NCI-H2107 (cell line): ENCODE measurements at regions not wholly inside any gene's neighbourhood (a gene's known extent, or its start where the extent isn't known, plus 50 kb on each side); places are given as distances from the start of the nearest gene placed in this dataset.
A peak's percentile ranks its signal among the peaks of the same experiment; 100 is the strongest.
"Not testable (repeated sequence)": the region's sequence is repeated elsewhere in the genome, so short reads cannot be mapped to it uniquely, and the experiment has no call there.

ENCODE experiments used
- DNase-seq: peaks from one replicate; lab custom pipeline; 2025; lab: John Stamatoyannopoulos, UW

DNA sequence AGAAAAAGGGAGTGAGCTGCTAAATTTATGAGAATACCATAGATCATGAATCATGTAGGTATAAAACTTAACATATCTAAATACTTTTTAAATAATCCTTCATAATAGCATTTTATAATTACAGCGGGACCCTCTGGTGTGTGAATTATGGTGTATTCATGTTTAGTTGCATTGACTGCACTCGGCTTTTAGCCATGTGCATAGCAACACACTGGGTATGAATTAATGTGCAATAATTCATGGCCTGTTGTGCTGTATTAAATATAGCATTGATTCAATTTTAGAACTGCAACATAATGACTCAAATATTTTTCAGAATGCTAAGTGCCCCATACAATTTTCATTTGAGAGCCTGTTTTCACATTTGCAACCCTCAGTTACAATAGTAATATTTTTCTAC lies 249.6 kb upstream of the G2E3 start:
- no peak for DNase-seq

DNA sequence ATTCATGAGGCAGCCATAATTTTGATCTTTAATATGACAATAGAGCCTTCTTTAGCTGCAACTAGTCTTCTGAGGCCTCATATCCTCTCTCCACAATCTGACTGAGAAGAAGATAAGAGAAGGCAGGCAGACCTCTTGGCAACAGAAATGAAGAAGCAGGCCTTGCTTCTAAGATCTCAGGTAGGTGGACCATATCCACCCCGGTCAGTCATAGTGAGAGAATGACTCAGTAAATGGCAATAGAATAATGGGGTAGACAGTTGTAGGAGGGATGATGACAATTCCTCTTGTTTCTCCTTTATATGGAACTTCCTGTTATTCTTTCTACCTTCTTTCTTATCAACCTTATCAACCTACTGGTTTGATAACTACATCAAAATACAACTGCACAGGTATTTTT lies 246.7 kb upstream of the G2E3 start:
- DNase-seq: no peak

DNA sequence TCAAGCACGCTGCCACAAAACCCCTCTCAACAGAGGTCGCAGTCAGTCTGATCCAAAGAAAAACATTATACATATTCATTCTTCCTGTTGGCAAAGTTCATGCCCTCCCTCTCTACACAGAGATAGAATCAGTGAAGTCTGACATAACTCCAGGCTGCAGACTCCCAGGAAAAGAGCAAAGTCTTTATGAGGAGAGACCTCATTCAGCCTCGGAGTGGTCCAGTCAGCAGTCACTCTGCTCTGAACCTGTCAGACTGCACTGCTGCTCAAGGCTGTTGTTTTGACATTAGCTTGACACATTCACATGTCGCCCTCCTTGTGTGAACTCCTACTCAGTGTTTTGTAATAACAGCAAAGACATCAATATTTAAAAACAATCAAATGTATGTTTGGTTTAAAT lies 241.2 kb upstream of the G2E3 start:
- DNase-seq: no peak

DNA sequence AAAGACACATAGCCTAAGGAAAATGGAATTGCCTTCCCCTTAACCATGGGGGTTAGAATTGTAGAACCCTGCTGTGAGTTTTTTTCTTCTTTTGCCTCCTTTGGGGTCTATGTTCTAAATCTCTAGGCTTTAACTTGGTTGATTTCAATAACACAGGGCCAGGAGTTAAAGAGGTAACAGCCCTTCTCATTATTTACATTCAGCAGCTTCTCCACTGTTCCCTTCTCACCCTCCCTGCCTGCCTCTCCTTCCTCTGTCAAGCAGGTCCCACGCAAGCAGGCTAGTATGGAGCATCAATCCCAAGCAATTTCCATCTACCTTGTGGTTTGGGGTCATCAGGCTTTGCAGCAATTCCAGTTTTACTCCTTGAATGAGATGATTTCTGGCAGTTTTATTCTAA lies 236.1 kb upstream of the G2E3 start:
- no peak for DNase-seq

DNA sequence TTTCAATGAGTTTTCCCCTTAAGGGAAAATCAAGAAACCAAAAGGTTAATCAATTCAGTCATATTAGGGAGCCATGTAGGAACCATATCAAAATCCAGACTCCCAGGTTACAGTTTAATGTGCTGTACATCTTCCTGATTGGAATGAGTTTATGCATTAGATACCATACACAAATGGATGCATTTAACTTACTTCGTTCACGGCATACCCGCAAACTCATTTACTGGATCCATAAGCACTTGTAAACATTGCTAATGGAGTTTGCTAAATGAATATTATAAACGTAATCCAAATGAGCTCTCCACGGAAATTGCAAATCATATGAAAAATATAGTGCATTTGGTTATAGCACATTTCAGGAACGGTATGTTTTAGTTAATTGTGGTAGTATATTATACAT lies 228.9 kb upstream of the G2E3 start:
- DNase-seq: no peak

DNA sequence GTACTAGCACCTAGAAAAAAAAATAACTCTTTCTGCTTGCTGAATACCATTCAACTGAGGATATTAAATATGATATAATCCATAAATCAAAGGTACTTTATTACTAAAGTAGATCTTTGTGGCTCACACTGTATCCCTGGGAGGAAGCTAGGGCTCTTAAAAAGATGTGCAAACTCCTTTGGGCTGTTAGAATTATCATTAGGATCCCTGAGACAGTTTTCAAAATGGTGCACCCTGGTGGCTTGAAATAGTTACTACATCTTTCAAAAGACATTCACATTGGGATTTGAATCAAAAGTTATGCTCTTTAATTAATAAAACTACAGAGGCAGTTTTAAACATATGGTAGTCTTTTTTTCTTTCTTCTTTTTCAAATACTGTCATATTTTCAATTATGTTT lies 228.5 kb upstream of the G2E3 start:
- DNase-seq: no peak

DNA sequence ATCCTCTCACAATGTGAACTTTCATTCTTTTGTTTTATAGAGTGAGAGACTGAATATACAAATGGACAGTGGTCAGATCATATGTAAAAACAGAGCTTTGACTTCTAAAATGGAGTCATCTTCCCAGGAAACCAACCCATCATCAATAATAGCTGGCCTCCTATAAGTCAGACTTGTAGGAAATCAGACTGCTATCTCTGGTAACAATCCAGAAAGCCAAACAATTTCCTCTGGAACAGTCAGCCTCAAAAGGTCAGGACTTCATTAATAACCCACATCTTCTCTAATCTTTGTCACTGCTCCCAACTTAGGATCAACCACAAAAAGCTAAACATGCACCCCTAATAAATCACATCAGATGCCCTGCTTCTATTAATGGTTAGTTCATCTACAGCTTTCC lies 227.9 kb upstream of the G2E3 start:
- no peak for DNase-seq

DNA sequence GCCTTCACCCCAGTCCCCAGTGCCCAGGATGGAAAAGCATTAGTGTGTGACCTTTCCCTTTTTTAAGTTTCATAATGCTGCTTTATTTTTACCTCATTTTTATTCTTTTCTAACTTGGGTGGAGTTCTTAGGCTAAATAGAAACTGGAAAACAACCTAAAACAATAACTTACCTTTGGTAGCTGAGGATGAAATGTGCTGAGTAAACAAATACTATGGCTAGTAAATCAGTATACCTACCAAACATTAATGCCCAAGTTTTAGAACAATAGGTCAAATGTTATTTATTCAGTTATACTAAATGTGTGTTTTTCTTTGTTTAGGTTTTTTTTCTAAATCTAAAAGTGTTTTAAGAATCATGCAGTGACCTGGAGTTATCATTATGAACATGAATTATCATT lies 226.6 kb upstream of the G2E3 start:
- no peak for DNase-seq

DNA sequence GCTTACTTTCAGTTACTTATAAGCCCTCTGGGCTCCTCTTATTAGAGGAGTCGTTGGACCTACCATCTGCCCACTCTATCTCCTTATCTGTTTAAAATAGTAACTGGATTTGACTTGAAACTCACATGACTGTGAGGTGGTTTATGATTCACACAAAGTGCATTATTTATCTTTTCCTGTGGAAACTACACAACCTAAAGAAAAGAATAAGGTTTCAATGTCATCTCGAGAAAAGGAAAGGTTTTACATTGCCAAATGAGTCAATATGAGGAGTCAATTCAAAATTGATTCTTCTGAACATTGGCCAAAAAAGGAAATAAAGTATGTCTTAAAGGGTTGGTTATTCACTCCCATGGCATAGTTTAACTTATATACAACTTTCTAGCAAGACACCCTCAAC lies 225.0 kb upstream of the G2E3 start:
- no peak for DNase-seq

DNA sequence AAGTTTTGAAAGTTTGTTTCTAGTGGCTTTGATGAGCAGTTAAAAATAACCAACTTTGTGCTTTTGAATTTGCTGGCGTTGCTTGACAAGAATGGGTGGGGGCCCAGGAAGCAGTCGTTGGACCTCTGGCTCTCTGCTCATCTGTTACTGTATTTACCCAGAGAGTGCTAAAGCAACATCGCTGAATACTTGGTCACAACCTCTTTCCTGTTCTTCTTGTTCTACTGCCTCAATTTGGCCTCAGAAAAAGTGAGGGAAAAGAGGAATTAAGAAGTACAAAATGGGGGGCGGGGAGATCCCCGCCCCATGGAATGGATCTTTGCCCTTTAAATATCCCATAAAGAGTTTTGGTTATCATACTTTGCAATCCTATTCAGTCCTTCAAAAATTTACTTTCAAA lies 221.5 kb upstream of the G2E3 start:
- no peak for DNase-seq

DNA sequence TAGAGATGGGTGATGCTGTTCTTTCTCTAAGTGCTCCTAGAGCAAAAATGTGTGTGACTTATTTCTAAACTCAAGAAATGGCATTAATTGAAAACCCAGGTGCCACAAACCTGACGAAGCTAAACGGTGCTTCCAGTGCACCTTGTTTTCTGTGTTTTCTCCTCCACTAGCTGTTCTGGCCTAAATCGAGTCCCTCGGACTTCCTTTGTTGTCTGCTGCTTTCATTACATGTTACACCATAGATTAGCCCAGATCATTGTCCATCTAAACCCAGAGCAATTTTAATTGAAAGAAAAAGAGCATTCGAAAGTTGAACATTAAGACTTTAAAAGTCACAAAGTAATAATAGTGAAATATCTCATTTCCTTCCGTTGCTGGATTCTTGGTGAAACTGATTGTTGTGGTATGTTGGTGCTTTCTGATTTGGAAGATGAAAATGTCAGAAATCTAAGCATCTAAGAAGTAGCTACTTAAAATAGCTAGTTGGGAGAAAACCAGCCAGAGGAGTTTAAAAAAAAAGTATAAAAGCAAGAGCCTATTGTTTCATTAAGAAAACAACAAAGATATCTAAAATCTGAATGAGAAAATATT lies 219.6 kb upstream of the G2E3 start:
- DNase-seq: no peak

DNA sequence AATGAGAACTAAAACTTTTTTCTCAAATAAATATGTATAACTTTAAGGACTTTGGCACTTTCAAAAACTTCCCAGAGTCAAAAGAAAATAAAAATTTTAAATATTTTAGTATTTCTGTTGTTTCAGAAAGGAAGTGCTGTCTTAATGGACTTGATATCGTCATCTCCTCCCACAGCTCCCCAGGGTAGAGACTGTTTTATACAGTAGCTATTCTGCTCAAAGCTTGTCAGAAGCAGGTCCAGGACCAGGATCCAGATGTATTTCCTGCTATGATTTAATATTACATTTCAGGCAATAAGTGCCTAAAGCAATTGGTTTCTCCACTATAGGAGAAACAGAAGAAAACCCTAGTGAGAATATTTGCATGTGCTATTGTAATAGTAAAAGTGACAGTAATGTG lies 218.5 kb upstream of the G2E3 start:
- no peak for DNase-seq

DNA sequence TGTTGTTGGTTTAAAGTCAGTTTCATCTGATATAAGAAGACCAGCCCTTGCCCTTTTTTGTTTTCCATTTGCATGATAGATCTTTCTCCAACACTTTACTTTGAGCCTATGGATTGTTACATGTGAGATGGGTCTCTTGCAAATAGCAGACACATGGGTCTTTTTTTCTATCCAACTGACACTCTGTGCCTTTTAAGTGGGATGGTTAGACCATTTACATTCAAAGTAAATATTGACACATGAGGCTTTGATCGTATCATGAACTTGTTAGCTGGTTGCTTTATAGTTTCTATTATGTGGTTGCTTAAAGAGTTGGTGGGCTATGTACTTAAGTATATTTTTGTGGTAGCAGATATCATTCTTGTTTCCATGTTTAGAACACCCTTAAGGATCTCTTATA lies 213.4 kb upstream of the G2E3 start:
- DNase-seq: no peak

DNA sequence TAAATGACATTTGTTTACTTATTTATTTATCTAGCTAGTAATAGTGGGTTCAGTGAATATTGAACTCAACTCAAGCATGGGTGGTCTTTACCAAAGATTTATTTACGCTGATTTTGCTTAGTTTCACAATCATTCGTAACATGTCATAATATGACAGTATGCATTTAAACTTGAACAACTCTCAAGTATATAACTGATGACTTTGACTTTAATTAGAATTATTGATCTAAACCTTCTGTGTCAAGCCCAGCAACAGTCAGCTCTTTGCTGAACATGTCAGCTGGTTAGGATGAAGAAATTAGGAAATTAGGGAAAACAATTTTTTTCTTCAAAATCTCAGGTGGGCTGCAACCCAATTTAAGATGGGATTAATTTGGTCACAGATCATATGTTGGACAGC lies 210.5 kb upstream of the G2E3 start:
- no peak for DNase-seq

DNA sequence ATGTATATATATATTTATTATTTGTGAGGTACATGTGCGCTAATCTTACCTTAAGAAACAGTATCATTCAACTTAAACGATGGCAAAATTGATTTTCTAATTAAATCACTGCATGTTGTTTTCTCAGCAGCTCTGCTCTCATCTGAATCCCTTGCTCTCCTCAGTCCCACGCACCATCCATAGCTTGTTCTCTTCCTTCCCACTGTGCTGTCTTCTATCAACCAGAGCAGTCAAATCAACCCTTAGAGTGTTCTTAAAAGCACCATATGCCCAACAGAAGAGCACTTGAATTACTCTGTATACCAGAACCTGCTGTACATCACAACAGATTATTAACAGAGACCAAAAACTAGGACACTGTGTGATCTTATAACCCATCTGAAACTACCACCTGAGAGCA lies 209.4 kb upstream of the G2E3 start:
- no peak for DNase-seq

DNA sequence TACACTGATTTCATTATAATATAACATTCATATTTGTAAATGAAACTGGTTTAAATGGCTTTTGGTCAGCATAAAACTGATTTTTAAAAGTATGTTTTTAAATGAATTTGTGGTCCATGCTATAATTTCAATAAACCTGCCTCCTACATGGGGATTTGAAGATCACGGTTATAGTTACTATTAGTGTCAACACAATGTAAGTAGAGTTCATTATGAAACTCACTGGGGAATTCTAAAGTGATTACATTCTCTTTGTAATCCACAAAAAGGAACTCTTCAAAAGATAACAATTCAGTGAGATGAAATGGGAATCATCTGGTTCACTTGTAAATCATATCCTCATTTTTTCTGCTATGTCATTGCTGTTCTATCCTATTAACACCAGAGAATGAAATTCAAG lies 204.5 kb upstream of the G2E3 start:
- peak; percentile 43 for DNase-seq

DNA sequence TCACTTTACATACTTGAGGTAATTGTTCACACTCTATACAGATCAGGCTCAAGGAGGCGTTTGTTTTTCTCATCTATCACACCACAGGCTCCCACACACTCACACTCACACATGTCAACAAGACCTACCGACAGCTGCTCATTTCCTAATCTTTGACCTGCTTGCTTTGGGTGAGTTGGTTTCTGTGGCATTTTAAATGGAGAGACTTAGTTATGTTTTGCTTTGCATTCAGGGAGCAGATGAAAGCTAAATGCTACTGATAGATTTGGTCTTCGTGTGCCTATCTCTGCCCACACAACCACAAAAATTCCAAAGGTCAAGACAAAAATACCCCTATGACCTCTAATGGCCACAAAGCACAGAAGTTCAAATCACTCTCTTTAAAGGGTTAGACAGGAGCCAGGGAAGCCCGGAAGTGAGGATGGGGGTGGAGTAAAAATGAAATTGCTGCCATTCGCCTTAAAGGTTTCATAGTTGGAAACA lies 203.5 kb upstream of the G2E3 start:
- peak; percentile 38 for DNase-seq

DNA sequence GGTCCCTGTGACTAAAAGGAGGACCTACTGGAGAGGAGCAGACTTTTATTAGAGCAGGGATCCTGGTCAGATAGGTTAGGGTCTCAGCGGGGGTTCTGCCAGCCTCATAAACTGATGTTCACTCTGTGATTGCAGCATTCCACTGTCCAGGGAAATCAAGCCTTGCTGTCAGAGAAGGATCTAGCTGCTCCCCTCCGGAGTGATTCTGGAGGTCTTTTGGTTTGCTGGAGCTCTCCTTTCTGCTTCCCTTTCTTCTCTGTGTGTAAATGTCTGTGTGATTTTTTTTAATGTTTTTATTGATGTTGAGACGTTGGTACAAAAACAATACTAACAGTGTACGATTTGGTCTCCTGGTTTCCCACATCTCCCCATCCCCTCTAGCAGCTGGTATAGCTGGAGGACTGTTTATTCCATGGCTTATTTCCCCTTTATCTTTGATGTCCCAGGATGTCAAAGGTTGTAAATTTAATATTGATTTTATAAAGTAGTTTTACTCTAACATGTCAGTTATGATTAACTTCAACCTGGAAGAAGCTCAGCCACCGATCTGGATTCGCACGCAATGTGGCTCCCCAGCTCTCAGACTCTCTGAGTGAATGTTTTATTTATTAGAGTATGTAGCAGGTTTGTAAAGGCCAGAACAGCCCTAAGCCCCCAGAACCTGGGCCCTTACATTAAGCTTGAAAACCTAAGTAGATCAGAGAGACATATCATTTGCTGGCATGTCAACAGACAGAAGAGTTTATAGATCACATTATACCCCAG lies 202.3 kb upstream of the G2E3 start:
- DNase-seq: no peak

DNA sequence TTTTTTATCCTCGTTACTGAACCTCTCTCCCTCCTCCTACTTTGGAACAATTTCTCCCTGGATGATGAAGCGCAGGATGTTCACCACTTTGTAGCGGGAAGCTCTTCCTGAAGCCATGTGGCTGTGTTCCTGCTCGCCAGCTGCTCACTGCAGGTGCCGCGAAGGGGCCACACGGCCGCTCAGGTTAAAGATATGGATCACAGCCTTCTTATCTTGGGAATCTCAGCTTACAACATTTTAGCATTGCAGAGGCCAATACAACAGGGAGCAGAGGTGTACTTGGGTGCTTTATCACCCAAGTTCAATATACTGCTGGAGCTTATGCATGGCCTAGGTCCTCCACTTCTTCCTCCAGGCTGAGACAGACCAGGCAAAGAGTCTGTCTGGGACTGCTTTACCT lies 201.2 kb upstream of the G2E3 start:
- no peak for DNase-seq

DNA sequence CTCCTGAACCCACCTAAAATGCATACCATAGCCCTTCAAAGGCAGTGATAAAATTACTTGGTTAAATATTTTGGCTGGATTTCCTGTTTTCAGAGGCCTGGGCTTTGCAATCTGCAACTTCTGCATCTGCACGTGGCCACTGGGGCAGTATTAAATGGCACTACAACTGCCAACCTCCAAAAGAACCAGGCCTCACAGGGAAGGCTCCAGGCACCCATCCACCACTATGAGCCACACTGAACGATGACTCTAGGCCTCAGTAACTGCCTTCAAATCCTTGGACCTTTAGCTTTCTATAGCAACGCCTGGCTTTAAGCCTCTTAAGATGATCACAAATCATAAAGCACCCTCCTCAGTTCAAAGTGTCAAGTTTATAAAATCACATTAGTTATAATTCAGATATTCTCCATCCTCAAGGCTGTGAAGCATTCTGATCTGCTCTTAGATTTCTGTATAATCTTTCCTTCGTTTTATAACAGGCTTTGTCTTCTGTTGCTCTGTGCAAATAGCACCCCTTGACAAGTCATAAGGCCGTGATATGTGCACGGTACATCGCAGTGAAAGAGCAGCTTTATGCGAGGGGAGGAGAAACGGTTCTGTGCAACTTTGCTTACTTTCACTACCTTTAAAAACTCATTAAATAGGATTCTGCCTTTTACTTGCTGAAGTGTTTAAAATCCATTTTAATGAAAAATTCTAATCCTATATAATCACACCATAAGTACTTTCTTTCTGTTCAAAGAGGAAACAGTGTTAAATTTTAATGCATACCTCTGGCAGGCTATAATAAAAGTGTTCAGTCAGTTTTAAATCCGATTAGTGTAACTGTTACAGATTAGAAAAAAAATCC lies 196.4 kb upstream of the G2E3 start:
- DNase-seq: no peak

DNA sequence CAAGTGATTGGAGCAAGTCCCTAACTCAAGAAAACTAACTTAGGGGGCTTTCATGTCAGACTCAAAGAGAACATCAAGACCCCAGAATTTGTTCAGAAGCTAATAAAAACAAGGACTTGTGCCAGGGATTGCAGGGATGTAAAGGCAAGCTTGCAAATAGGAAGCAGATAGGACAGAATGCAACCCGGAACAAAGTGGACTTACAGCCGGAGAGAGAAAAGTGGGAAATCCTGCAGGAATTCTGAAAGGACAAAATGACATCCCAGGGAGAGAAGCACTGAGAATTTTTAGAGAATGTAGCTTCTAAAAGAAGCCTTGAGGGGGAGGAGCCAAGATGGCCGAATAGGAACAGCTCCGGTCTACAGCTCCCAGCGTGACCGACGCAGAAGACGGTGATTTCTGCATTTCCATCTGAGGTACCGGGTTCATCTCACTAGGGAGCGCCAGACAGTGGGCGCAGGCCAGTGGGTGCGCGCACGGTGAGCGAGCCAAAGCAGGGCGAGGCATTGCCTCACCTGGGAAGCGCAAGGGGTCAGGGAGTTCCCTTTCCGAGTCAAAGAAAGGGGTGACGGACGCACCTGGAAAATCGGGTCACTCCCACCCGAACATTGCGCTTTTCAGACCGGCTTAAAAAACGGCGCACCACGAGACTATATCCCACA lies 195.6 kb upstream of the G2E3 start:
- DNase-seq: not testable (repeated sequence)

DNA sequence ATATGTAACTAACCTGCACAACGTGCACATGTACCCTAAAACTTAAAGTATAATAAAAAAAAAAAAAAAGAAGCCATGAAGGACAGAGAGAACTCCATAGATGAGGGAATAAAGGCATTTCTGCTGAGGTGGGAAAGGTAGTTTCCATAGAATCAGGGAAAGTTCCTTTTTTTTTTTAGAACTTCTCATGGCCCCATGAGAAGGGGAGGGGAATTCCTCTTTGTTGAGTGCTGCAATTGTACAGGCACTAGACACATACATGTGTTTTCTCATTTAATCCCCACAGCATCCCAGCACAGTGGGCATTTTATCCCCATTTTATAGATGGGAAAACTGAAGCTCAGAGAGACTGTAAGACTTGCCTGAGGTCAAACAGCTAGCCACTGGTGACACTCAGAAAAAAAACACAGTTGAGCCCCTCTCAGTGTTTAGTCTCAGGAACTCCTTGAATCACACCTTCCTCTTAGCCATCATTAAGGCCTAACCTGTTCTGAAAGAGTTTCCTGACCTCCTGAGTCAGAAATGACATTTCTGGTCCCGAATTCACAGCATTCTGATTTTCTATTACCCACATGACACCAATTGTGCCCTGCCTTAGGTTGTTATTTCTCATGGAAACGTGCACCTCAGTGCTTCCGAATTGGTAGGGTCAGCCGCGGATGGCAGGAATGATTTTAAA lies 189.3 kb upstream of the G2E3 start:
- DNase-seq: no peak
